ENCODE measurements at regions not wholly inside any gene's neighbourhood (a gene's known extent, or its start where the extent isn't known, plus 50 kb on each side); places are given as distances from the start of the nearest gene placed in this dataset.
A peak's percentile ranks its signal among the peaks of the same experiment; 100 is the strongest.

DNA sequence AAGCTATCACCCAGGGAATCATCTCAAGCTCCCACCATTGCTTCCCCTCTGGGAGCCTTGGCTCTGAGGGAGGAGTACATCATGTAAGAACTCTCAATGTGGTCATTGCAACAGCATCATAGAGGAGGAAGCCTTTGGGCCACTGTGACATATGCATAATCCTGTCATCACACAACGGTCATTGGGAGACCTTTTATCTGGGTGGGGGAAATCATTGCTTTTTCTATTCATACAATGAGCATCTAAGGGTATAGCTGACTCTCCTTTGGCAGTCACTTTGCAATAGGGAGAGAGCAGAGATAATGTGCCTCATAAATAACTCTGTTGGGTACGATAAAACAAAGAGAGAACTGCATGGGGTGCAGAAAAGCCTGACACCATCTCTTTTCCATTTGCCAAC, 155.2 kb upstream of the KCNIP4 start:
- peak; percentile 23 for DNase-seq (ENCODE audit: low spot score)

DNA sequence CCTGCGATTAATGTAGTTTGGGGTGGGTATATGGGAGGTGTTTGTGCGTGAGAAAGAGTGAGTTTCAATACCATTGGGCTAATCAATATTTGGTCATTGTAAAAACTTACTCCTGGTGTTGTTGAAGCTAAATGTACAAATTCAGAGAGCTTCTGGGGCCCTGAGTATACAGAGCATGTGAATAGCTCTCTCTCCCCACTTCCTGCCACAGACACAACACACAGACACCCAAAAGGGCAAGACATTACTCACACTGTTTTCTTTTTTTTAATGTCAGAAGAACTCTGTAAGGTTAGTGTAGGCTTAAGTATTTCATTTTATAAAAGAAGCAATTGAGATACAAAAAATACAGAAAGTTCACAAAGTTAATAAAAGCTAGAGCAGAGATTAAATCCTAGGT, 151.3 kb upstream of the KCNIP4 start:
- DNase-seq (ENCODE audit: low spot score) = no peak

DNA sequence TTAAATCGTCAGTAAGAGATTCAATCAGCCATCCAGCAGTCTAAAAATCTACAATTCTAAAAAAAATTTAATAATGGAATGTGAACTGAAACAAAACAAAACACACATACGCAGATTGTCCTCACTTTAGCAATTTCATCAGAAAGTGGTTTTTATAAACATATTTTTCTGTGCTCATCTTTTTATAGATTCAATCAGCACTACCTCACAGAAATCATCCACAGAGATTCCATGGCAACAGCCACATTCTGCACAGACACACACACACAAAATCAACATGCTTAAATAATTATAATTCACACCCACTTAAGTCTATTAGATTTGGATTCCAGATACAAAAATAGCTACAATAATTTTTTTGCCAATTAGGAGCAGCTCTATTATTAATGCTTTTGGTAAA, 149.0 kb upstream of the KCNIP4 start:
- no peak for DNase-seq (ENCODE audit: low spot score)

DNA sequence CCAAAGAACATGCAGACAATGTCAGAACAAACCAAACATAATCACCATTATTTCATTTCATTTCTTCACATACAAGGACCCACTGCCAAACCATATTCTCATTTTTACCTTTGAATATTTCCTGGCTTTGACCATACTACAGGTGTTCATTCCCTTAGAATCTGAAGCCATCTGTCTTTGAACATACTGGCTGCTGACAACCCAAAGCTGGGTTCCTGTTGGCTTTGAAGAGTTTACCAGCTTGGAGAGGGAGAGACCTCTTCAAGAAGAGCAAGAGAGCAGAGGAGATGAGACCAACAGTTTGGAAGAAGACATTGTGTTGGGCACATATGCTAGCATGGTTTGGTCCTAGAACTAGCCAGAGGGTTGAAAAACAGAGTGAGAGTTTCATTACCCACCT, 145.6 kb upstream of the KCNIP4 start:
- DNase-seq (ENCODE audit: low spot score) = peak; percentile 88

DNA sequence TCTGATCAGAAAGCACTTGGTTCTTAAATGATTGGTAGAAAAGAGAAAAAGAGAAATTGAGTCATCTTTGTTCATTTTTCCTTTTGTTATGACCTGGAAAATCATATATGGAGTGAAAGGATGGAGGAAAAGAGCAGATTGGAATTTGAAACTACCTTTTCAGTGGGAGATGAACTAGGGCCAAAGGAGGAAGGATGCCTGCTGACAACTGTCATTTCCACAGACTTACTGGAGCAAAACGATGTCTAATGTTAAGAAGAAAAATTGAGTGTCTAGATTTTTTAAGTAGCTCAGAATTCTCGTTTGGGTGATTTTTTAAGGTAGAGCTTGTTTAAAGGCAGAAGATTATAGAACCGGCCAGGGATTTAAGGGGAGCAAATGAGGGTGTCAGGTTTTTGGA, 144.6 kb upstream of the KCNIP4 start:
- peak; percentile 93 for DNase-seq (ENCODE audit: low spot score)

DNA sequence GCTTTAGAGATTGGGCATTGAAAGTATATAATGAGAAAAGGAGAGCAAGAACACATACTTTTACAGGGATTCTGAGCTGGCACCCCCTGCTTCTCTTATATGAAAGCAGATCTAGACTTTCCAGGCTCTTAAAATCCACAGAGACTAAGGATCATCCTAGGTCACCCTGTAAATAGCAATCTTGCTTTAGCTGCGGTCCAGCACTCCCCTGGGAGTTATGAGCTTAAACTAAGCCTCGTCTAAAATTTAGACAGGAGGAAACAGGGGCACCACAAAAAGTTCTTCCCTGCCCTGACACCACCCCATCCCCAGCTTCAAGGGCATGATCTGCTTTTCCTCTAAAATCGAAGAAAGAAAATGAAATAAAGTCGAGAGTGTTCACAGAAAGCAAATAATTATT, 143.3 kb upstream of the KCNIP4 start:
- DNase-seq (ENCODE audit: low spot score) = no peak

DNA sequence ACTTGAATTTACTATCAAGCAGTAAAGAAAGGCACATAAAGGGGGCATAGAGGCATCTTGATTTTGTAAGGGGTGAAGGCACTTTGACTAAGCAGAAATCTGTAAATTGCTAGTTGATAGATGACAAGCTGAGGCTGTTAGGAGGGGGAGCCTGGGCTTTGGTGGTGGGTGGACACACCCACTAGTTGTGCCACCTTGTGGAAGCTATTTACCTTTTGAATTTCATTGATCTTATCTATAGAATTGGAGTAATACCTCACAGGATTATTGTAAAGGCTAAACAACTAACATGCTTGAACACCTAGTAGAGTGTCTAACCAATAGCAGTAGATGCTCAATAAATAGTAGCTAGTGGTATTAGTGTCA, 142.8 kb upstream of the KCNIP4 start:
- DNase-seq (ENCODE audit: low spot score) = no peak

DNA sequence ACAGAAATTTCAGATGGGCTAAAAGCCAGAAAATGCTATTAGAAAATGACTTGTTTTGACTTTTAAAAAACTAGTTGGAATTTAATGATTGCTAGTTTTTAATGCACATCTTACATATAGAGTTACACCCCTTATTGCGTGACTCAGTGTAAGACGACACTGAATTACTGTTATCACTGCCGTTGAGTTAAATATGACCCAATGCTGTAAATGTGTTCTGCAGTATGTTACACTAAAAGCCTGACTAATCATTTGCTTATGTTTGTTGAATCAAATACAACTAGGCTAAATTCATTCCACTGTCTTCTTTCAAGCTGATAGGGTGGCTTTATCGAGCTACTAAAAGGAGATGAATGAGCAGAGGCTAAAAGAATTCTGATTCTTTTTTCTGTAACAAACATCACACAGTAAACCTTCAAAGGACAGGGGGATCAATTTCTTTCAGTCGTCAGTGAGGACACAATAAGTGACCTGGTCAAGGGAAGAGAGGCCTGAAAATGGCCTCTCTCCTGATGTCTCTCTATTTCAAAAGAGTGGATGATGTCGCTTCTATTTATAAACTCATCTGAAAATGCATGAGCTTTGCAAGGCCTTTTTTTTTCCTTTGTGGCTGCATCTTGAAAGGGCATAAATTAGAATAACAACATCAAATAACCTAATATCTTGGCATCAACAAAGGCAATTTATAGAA, 142.2 kb upstream of the KCNIP4 start:
- peak; percentile 36 for DNase-seq (ENCODE audit: low spot score)

DNA sequence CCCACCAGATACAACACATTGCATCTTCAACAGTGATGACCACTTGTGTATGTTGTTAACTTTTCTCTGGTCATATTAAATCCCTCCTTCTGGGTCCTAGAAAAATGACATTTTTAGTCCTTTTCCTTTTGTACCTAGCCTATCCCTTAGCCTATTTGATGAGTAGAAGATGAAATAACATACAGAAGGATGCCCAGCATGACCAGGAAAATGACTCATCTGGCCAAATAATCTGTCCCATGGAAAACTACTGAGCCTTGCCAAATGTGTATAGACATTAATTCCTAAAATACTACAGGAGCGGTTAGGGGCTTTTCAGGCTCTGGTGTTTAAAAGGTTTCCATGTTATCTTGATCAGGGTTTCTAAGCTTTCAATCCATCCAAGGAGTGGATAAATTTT, 129.0 kb upstream of the KCNIP4 start:
- peak; percentile 95 for DNase-seq (ENCODE audit: low spot score)

DNA sequence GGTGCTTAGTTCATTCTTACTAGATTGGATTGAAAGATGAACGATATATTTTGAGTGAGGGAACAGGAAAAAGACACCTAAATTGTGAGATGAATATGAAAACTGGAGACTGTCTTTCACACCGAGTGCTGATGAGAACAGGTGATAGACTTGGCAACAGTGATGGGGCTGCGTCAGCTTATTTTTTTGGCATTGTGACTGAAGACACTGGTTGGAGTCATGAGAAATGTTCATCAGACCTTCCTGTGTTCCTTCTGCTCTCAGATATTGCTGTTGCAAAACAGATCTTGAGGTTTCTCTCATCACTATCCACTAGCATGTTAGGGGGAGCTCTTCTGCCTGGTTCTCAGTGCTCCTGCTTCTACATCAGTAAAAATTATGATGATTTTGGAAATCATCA, 124.2 kb upstream of the KCNIP4 start:
- DNase-seq (ENCODE audit: low spot score) = peak; percentile 76

DNA sequence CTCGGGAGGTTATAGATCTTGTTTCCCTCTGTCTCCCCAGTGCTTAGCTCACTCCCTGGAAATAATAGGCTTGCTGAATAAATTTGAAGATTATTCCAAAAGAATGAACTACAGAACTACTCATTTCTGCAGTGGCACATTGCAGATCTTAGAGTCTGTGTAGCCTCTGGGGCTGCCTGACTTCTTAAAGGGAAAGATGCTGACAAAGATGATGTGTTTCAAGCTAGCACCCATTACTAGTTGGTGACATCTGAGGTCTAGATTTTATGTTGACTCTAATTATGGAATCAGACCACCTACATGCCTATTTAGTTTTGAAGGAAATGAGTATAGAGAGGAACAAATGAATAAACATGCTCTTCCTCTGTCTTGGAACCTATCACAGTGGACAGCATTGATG, 123.7 kb upstream of the KCNIP4 start:
- DNase-seq (ENCODE audit: low spot score) = no peak

DNA sequence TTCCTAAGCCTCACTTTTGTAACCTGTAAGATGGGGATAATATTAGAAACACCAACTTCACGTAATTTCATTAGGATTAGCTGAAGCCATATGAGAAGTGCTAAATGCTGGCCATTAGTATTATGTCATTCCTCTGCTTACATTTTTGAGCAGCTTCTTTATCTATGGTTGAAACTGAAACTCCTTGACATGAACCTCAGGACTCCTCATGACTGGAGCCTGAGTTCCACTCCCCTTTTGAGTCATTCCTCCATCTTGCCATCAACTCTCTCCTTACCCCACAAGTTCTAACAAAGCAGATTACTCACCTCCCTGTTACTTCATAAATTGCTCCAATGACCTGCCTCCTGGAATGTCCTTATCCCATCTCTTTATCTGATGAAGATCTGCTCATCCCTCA, 123.2 kb upstream of the KCNIP4 start:
- DNase-seq (ENCODE audit: low spot score) = no peak

DNA sequence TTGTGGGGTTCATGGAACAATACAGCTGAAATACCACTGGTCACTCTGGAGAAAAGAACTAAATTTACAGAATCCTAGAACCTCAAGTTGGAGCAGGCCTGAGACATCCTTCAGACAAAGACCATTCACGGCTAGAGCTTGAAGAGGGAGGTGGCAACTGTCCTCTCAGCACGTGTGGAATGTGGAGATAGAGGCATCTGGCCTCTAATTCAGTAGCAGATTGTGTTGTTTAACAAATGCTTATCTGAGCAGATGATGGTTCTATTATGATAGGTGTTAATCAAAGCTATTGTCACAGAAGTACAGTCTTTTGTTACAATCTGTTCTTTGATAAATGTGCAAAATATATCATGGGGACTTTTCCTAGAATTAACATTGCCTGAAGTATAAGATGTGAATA, 121.7 kb upstream of the KCNIP4 start:
- DNase-seq (ENCODE audit: low spot score) = peak; percentile 88

DNA sequence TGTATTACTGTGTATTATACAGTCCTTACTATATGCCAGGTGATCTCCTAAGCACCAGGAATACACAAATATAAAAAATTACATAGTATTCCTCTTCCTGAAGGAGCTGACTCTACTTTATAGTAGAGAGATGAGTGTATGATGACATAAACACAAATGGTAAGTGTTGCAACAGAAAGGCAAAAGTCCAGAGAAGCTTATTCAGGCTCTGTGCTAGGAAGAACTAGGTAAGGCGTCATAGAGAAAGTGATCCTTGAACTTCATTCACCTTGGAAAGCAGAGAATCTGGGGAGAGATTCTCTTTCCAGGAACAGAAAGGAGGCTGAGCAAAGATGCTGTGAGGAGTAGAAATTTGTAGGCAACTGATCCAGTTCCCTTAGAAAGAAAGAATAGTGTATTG, 115.0 kb upstream of the KCNIP4 start:
- DNase-seq (ENCODE audit: low spot score) = no peak

DNA sequence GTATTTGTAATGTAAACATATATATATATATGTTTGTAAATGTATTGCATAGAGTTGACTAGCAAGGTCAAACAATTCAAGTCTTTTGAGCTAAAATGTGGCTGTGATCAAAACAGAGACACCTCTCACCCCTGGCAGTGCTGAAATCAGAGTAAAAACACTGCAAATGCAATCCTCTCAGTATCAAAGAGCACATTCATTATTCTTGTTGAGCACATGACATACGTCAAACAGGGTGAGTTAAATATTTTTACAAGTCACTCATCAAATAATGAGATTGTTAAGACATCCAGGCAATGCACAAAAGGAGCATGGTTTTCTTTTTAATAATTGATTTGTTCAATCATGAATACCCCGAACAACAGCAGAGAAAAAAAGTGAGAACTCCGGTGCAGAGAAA, 114.1 kb upstream of the KCNIP4 start:
- DNase-seq (ENCODE audit: low spot score) = no peak

DNA sequence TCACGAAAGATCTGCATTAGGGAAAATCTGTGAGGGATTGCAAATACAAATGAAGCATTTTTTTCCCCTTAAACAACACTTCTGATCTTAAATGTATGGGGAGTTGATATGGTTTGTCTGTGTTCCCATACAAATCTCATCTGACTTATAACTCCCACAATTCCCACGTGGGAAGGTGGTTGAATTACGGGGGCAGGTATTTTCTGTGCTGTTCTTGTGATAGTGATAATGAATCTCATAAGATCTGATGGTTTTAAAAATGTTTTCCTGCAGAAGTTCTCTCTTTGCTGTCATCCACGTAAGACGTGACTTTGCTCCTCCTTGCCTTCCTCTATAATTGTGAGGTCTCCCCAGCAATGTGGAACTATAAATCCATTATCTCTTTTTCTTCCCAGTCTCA, 107.4 kb upstream of the KCNIP4 start:
- DNase-seq (ENCODE audit: low spot score) = no peak

DNA sequence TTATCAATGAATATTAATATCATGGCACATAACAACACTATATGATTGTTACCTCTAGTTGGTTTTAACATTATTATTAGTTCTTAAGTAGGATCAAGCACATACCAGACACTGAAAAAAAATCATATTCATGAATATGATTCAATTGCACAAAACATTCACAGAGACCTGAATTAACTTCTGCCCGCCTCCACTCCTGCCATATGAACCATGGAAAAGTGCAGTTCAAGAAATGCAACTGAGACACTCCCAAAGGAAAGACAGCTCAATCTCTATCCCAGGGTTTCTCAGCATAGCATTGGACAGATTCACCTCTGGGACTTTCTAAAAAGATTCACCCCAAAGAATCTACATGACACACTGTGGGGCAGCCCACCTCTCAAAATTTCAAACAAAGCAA, 103.5 kb upstream of the KCNIP4 start:
- no peak for DNase-seq (ENCODE audit: low spot score)

DNA sequence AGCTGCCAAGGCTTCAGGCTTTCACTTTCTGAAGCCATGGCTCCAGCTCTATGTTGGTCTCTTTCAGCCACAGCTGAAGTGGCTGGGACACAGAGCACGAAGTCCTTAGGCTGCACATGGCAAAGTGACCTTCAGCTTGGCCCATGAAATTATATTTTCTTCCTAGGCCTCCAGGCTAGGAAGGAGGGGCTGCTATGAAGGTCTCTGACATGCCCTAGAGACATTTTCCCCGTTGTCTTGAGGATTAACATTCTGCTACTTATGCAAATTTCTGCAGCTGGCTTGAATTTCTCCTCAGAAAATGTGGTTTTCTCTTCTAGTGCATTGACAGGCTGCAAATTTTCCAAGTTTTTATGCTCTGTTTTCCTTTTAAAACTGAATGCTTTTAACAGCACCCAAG, 99.8 kb upstream of the KCNIP4 start:
- no peak for DNase-seq (ENCODE audit: low spot score)

DNA sequence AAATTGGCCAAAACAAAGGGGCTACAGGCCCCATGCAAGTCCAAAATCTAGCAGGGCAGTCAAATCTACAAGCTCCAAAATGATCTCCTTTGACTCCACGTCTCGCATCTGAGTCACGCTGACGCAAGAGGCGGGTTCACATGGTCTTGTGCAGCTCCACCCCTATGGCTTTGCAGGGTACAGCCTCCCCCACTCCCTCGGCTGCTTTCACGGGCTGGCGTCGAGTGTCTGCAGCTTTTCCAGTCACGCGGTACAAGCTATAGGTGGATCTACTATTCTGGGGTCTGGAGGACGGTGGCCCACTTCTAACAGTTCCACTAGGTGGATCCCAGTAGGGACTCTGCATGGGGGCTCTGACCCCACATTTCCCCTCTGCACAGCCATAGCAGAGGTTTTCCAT, 99.2 kb upstream of the KCNIP4 start:
- DNase-seq (ENCODE audit: low spot score) = no peak

DNA sequence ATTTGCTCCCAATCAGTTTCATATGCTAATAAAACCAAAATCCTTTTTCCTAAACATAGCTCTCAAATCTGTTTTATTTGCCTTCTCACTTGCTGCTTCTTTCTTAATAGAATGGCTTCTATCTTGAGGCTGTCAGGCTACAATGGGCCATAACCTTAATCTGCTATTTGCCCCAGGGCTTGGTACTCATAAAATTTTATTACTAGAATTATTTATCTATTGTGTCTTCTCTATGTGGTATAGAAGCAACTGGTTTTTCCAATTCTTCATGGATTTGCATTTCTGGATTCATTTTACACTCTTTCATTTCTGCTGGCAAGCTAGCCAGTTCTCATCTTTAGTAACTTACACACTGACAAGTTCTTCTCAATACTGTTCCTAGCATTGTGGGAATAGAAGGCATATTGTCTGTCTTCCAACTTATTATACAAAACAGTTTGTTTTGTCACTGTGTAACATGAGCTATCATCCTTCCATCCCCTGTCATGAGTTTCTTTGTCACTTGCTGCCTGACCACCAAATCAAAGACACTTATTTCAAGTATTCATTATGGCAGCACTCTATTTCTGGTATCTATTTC, 96.6 kb upstream of the KCNIP4 start:
- DNase-seq (ENCODE audit: low spot score) = no peak

DNA sequence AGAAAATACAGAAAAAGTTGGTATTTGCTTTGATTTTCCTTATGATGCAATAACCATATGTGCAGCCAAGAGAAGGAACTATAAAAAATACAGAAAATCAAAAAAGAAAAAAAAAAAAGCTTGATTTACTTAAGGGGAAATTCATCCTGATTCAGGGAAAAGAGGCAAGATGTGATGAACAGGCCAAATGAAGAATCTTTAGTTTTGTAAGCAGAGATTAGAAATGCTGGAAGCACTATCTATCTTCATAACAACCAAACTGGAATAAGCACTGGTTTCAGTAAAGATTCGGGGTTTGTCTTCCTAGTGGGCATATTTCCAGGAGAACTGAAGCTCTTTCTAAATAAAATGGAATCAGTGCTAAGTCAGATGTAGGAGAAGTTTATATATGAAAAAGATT, 82.9 kb upstream of the KCNIP4 start:
- DNase-seq (ENCODE audit: low spot score) = peak; percentile 37

DNA sequence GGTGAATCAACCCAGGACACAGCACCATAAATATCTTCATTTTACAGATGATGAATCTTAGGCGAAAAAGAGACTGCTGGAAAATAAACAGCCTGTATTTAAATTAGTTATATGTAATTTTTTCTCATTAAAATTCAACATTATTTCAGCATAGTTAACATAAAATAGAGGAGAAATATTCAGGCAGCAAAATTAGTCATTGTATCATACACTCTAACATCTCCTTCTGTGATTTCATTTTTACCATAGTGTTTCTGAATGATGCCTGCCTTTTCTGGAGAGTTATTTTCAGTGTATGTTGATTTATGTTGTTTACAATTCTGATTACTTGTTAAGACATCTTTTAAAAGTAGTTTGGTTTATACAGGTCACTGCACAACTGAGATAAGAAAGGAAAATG, 82.3 kb upstream of the KCNIP4 start:
- DNase-seq (ENCODE audit: low spot score) = peak; percentile 7

DNA sequence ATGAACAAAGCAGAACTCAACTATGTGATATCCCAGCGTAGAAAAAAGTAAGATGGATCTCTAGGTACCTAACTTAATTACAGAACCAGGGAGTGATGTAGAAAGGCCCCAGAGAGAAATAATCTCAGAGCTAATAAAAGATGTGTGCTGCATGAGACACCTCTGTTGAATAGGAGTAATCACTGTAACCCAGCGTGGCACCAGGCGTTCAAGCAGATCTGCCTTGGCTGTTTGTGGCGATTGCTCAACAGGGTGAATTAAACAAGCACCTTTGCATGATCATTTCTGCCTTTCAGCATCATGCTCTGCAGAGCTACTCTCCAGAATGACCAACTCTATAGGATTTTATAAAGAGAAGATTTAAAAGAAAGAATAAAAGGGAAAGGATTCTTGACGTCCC, 81.7 kb upstream of the KCNIP4 start:
- peak; percentile 60 for DNase-seq (ENCODE audit: low spot score)

DNA sequence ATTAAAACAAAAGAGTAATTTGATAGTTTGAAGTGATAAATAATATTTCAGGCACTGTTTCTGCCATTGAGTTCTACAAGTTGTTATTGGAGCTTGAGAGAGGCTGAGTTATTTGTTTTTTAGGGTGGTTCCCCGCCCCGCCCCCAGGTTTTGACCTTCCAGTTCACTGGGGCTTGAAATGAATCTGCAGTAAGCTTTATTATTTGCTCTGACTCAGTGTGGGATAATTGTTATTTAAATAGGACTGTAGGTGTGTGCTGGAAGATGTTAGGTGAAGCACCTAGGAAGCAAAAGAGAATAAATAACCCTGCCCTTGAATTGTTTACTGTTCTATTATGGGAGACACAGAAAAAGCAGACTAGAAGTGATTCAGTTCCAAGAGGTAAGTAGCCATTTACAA, 81.2 kb upstream of the KCNIP4 start:
- no peak for DNase-seq (ENCODE audit: low spot score)

Data from cerebellar cortex (tissue), 1 donor.